PC-9 (cell line): ENCODE measurements at regions not wholly inside any gene's neighbourhood (a gene's known extent, or its start where the extent isn't known, plus 50 kb on each side); places are given as distances from the start of the nearest gene placed in this dataset.

Source experiments
- BruUV-seq: library from RNA; stranded (reverse); fragments of 400-500 nt; replicated peaks from 2 replicates; lab custom pipeline; 2021; lab: Mats Ljungman, UMichigan
- CTCF ChIA-PET: fragments of 300-600 bp; sonication (Branson Sonifier 250); formaldehyde crosslinking; loops from one replicate; lab custom pipeline; 2022; ENCODE audit warnings: antibody characterized with exemption; lab: Charles Lee
- POLR2A ChIA-PET: fragments of 300-600 bp; sonication (Branson Sonifier 250); formaldehyde crosslinking; loops from one replicate; lab custom pipeline; 2022; ENCODE audit warnings: antibody characterized with exemption; ENCODE audit not compliant: unreplicated experiment; lab: Charles Lee
- DNase-seq, 2 experiments: peaks; one replicate each; pipeline versions ENCODE4 v3.0.0 to v3.0.0-alpha.2; 2015 to 2022; ENCODE audit warnings: mixed read lengths in 1 of 2
- H2AFZ ChIP-seq: fragments of 200-600 bp; sonication (generic); 2 replicates; pipeline ENCODE4 v1.8.1; 2017; ENCODE audit warnings: antibody characterized with exemption
- H3F3A ChIP-seq: fragments of 200-600 bp; sonication (generic); 2 replicates; pipeline ENCODE4 v1.8.1; 2017; ENCODE audit warnings: antibody characterized with exemption, mild to moderate bottlenecking, low read depth; ENCODE audit not compliant: insufficient read depth
- H3K27ac ChIP-seq: fragments of 200-600 bp; sonication (generic); 2 replicates; pipeline ENCODE4 v1.6.1; 2016; ENCODE audit warnings: mixed run types
- H3K27me3 ChIP-seq: fragments of 200-600 bp; sonication (generic); 2 replicates; pipeline ENCODE4 v1.6.1; 2016; ENCODE audit warnings: low read depth, mixed run types; ENCODE audit not compliant: insufficient read depth
- H3K36me3 ChIP-seq: fragments of 200-600 bp; sonication (generic); 2 replicates; pipeline ENCODE4 v1.6.1; 2016; ENCODE audit warnings: low read depth, mixed run types
- H3K4me1 ChIP-seq: fragments of 200-600 bp; sonication (generic); replicated peaks from 2 replicates; pipeline ENCODE4 v1.6.1; 2016; ENCODE audit warnings: mixed run types; ENCODE audit not compliant: insufficient read depth
- H3K4me2 ChIP-seq: fragments of 200-600 bp; sonication (generic); 2 replicates; pipeline ENCODE4 v1.6.1; 2017; ENCODE audit warnings: mixed run types
- H3K4me3 ChIP-seq: fragments of 200-600 bp; sonication (generic); 2 replicates; pipeline ENCODE4 v1.6.1; 2016; ENCODE audit warnings: mixed run types
- H3K79me2 ChIP-seq: fragments of 200-600 bp; sonication (generic); 2 replicates; pipeline ENCODE4 v1.6.1; 2017; ENCODE audit warnings: low read depth, mixed run types
- H3K9me2 ChIP-seq: fragments of 200-600 bp; sonication (generic); 2 replicates; pipeline ENCODE4 v1.8.1; 2017; ENCODE audit warnings: mild to moderate bottlenecking; ENCODE audit not compliant: insufficient read depth
- H3K9me3 ChIP-seq: fragments of 200-600 bp; sonication (generic); 2 replicates; pipeline ENCODE4 v1.8.1; 2016; ENCODE audit warnings: low read depth; ENCODE audit not compliant: insufficient read depth
- H4K20me1 ChIP-seq: fragments of 200-600 bp; sonication (generic); 2 replicates; pipeline ENCODE4 v1.8.1; 2017; ENCODE audit not compliant: insufficient read depth
- EZH2 ChIP-seq: fragments of 200-600 bp; sonication (generic); IDR thresholded peaks from 2 replicates; pipeline ENCODE4 v1.8.0; 2017; ENCODE audit warnings: antibody characterized with exemption, low read depth
- intact Hi-C: fragments of 100-400 bp; cut with micrococcal nuclease; formaldehyde crosslinking; loops from one replicate; pipeline ENCODE4 v1.10.0; 2022; ENCODE audit not compliant: unreplicated experiment
- TF ChIP-seq, protein P1 (sequence below): fragments of 200-600 bp; sonication (generic); conservative IDR thresholded peaks from 2 replicates; pipeline ENCODE4 v1.6.1; 2017; ENCODE audit warnings: mixed run types, antibody characterized with exemption, mild to moderate bottlenecking, moderate library complexity

DNA sequence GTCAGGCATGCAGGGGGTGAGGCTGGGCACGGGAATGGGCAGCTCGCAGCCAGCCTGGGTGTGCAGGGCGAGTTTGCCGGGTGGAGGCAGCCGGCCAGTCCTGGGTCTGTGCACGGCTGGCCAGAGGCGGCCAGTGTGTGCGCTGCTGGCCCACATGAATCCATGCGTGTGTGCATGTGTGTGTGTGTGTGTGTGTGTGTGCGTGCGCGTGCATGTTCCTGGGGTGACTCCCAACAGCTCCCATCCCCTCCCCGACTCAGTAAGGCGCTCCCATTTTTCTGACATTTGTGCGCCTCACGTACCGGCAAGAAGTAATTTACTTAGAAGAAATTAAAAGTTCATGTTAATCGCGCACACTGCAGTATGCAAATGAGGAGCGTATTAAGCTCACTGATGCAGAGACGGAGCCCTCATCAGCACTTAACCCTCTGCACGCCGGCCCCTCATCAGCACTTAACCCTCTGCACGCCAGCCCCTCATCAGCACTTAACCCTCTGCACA lies 55.4 kb upstream of the ACSF3 start:
- intact Hi-C loops = no loop called here
- Histone ChIP-seq H3K4me3 (no peak overlapping the region), H3K27me3 (peaks cover 94% of the 10 kb centered on the region), H3K4me1 (no peaks in the 10 kb centered on the region), H3K27ac (no peak overlapping the region), H3K9me3 (no peaks in the 10 kb centered on the region), H3K36me3 (no peaks in the 10 kb centered on the region), H3K79me2 (no peaks in the 10 kb centered on the region), H2AFZ (no peak overlapping the region), H3K4me2 (no peak overlapping the region), H3K9me2 (no peaks in the 10 kb centered on the region), H4K20me1 (no peaks in the 10 kb centered on the region), H3F3A (no peaks in the 10 kb centered on the region)
- ChIA-PET CTCF (no interaction called here), POLR2A (no interaction called here)
- no TSS peak for BruUV-seq
- DNase-seq = no peak
- TF ChIP-seq, protein P1, sequence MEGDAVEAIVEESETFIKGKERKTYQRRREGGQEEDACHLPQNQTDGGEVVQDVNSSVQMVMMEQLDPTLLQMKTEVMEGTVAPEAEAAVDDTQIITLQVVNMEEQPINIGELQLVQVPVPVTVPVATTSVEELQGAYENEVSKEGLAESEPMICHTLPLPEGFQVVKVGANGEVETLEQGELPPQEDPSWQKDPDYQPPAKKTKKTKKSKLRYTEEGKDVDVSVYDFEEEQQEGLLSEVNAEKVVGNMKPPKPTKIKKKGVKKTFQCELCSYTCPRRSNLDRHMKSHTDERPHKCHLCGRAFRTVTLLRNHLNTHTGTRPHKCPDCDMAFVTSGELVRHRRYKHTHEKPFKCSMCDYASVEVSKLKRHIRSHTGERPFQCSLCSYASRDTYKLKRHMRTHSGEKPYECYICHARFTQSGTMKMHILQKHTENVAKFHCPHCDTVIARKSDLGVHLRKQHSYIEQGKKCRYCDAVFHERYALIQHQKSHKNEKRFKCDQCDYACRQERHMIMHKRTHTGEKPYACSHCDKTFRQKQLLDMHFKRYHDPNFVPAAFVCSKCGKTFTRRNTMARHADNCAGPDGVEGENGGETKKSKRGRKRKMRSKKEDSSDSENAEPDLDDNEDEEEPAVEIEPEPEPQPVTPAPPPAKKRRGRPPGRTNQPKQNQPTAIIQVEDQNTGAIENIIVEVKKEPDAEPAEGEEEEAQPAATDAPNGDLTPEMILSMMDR = no peak
- no peak for TF ChIP-seq EZH2

DNA sequence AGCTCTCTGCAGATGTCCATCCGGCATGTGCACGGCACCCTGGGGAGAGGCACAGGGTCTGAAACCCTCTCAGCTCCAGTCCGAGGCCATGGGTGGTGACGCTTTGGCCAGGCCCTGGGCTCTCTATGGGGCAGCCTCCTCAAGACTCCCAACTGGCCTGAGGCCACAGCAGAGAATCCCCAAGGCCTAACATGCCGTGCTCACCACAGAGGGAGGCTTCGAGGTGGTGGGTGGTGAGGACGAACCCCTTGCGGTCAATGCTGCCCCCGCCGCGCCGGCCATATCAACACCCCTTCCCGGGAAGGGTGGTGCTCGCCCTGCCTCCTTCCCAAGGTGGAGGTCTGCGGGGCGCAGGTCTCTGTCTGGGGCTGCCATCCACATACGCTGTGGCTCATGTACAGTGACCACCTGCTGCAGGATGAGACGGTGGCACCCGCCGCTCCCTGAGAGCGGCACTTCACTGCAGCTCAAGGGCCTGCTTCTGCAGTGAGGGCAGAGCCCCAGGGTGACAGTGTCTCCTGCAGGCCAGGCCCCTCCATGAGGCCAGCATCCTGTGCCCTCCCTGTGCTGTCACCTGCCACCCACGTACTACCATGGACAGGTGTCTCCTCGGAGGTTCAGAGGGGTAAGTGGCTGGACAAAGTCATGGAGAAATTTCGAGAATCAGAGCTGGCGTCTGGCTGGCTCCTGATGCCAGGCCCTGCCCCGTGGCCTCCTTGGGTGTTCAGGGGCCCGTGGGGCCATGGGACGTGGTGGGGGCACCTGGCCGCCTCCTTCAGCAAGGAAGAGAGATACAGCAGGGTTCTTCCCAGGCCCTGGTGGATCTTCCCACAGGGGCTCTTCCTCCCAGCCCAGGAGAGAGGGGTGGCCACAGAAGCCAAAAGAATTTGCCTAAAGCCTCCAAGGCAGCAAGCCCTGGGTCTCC lies 54.6 kb upstream of the ACSF3 start:
- Histone ChIP-seq H4K20me1 (no peaks in the 10 kb centered on the region), H3K4me3 (no peak overlapping the region), H2AFZ (no peak overlapping the region), H3F3A (no peaks in the 10 kb centered on the region), H3K4me1 (no peaks in the 10 kb centered on the region), H3K27ac (no peak overlapping the region), H3K36me3 (no peaks in the 10 kb centered on the region), H3K9me2 (no peaks in the 10 kb centered on the region), H3K9me3 (no peaks in the 10 kb centered on the region), H3K4me2 (no peak overlapping the region), H3K79me2 (no peaks in the 10 kb centered on the region), H3K27me3 (peaks cover 94% of the 10 kb centered on the region)
- POLR2A ChIA-PET = no interaction called here
- no peak for DNase-seq
- intact Hi-C loops = no loop called here
- CTCF ChIA-PET = interaction anchor here (0.6 kb wide), 1 partner anchor 21 kb away, joined by 18 read pairs; no protein-coding TSS in a partner anchor
- BruUV-seq = no TSS peak
- TF ChIP-seq, protein P1 = no peak
- TF ChIP-seq EZH2 = no peak

DNA sequence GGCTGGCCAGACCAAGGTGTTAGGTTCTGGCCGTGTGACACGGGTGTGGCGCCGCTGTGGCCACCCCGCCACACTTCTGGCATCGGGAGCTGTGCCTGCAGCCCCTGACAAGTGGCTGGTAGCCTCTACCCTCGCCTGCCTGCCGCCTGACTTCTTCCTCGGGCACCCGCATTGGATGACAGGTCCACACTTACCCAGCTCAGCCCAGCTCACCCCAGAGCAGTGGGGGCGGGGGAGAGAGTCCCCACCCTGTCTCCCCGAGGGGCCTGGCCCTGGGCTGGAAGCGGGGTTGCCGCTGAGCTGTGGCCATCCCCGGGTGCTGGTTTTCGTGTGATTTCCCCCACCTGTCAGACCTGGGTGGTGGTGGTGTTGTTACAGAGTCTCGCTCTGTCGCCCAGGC lies 53.9 kb upstream of the ACSF3 start:
- BruUV-seq = no TSS peak
- Histone ChIP-seq H3K79me2 (no peaks in the 10 kb centered on the region), H3K4me1 (no peaks in the 10 kb centered on the region), H3F3A (no peaks in the 10 kb centered on the region), H3K27ac (no peak overlapping the region), H3K9me3 (no peaks in the 10 kb centered on the region), H3K9me2 (no peaks in the 10 kb centered on the region), H2AFZ (no peak overlapping the region), H3K36me3 (no peaks in the 10 kb centered on the region), H3K4me2 (no peak overlapping the region), H3K4me3 (no peak overlapping the region), H4K20me1 (no peaks in the 10 kb centered on the region), H3K27me3 (peaks cover 94% of the 10 kb centered on the region)
- no peak for TF ChIP-seq EZH2
- TF ChIP-seq, protein P1 = no peak
- intact Hi-C loops = no loop called here
- no peak for DNase-seq
- ChIA-PET POLR2A (no interaction called here), CTCF (no interaction called here)
